GM23248 (cell line): ENCODE measurements at regions not wholly inside any gene's neighbourhood (a gene's known extent, or its start where the extent isn't known, plus 50 kb on each side); places are given as distances from the start of the nearest gene placed in this dataset.
"Not testable (repeated sequence)": the region's sequence is repeated elsewhere in the genome, so short reads cannot be mapped to it uniquely, and the experiment has no call there.

ENCODE experiments used
- DNase-seq: peaks from one replicate; pipeline ENCODE4 v3.0.0-alpha.2; 2015
- H2AFZ ChIP-seq: fragments of 200-600 bp; sonication (generic); 2 replicates; pipeline ENCODE4 v1.6.1; 2016; ENCODE audit warnings: antibody characterized with exemption
- H3F3A ChIP-seq: fragments of 200-600 bp; sonication (generic); 2 replicates; pipeline ENCODE4 v1.6.1; 2016; ENCODE audit warnings: mild to moderate bottlenecking, antibody characterized with exemption, mixed run types; ENCODE audit not compliant: insufficient read depth
- H3K27ac ChIP-seq: fragments of 200-600 bp; sonication (generic); 2 replicates; pipeline ENCODE4 v1.5.1; 2016; ENCODE audit warnings: mild to moderate bottlenecking
- H3K27me3 ChIP-seq: fragments of 200-600 bp; sonication (generic); replicated peaks from 2 replicates; pipeline ENCODE4 v1.6.1; 2016; ENCODE audit warnings: mild to moderate bottlenecking; ENCODE audit not compliant: insufficient read depth
- H3K36me3 ChIP-seq: fragments of 200-600 bp; sonication (generic); 2 replicates; pipeline ENCODE4 v1.6.1; 2016; ENCODE audit warnings: low read depth, mild to moderate bottlenecking
- H3K4me1 ChIP-seq: fragments of 200-600 bp; sonication (generic); 2 replicates; pipeline ENCODE4 v1.6.1; 2016; ENCODE audit warnings: mild to moderate bottlenecking; ENCODE audit not compliant: insufficient read depth
- H3K4me2 ChIP-seq: fragments of 200-600 bp; sonication (generic); one replicate; pipeline ENCODE4 v1.6.1; 2016; ENCODE audit warnings: mild to moderate bottlenecking; ENCODE audit not compliant: unreplicated experiment
- H3K4me3 ChIP-seq: fragments of 200-600 bp; sonication (generic); 2 replicates; pipeline ENCODE4 v1.5.1; 2016; ENCODE audit warnings: mild to moderate bottlenecking
- H3K79me2 ChIP-seq: fragments of 200-600 bp; sonication (generic); 2 replicates; pipeline ENCODE4 v1.6.1; 2016; ENCODE audit warnings: mild to moderate bottlenecking; ENCODE audit not compliant: insufficient read depth
- H3K9ac ChIP-seq: fragments of 200-600 bp; sonication (generic); 2 replicates; pipeline ENCODE4 v1.6.1; 2016; ENCODE audit warnings: mild to moderate bottlenecking
- H3K9me2 ChIP-seq: fragments of 200-600 bp; sonication (generic); 2 replicates; pipeline ENCODE4 v1.6.1; 2016; ENCODE audit warnings: mixed run types, mild to moderate bottlenecking, moderate library complexity; ENCODE audit not compliant: insufficient read depth
- H3K9me3 ChIP-seq: fragments of 200-600 bp; sonication (generic); one replicate; pipeline ENCODE4 v1.6.1; 2017; ENCODE audit warnings: low read depth
- H4K20me1 ChIP-seq: fragments of 200-600 bp; sonication (generic); 2 replicates; pipeline ENCODE4 v1.6.0; 2016; ENCODE audit not compliant: insufficient read depth
- WGBS, 2 experiments: methylation state at CpG; one replicate each; pipeline ENCODE4 v1.1.6; 2015 to 2017; ENCODE audit warnings: low lambda C conversion rate in 2 of 2, low coverage in 1 of 2; ENCODE audit errors: missing lambda C conversion rate in 2 of 2; 5-methylcytosine and 5-hydroxymethylcytosine counted together
- in situ Hi-C: fragments of 300-500 bp; cut with MboI; formaldehyde crosslinking; loops from 2 replicates; pipeline ENCODE4 v1.15.0; 2020

- H3K27me3 ChIP-seq, H3K27ac ChIP-seq, H3K4me2 ChIP-seq, H3K9ac ChIP-seq, H4K20me1 ChIP-seq, H3K4me3 ChIP-seq, H3F3A ChIP-seq, H3K4me1 ChIP-seq, in situ Hi-C loops, H3K79me2 ChIP-seq, H3K36me3 ChIP-seq, H2AFZ ChIP-seq, H3K9me3 ChIP-seq, H3K9me2 ChIP-seq, DNase-seq: not testable (repeated sequence)
- WGBS, 2 experiments, result 13 to 31% methylated on average over 3 of the region's 4 CpGs
Measured at GRCh38 chr10:47593805-47594204, 70.4 kb upstream of the AGAP9 start.

GRCh38 chr10:47593129-47593528, 69.7 kb upstream of the AGAP9 start:
- H3K9me2 ChIP-seq, H3F3A ChIP-seq, H3K4me3 ChIP-seq, DNase-seq, H3K36me3 ChIP-seq, H3K9me3 ChIP-seq, H3K27me3 ChIP-seq, H3K79me2 ChIP-seq, H3K27ac ChIP-seq, H2AFZ ChIP-seq, H3K4me2 ChIP-seq, H3K9ac ChIP-seq, H4K20me1 ChIP-seq, H3K4me1 ChIP-seq, in situ Hi-C loops: not testable (repeated sequence)
- WGBS, 2 experiments, result 51 to 56% methylated on average over 2 of the region's 2 CpGs

GRCh38 chr10:47590956-47591355, 67.5 kb upstream of the AGAP9 start:
- H3K4me3 ChIP-seq, H3K27ac ChIP-seq, H3K79me2 ChIP-seq, H3F3A ChIP-seq, H3K9me2 ChIP-seq, H3K9me3 ChIP-seq, H4K20me1 ChIP-seq, H3K27me3 ChIP-seq, H3K4me2 ChIP-seq, H3K36me3 ChIP-seq, DNase-seq, in situ Hi-C loops, H3K4me1 ChIP-seq, H3K9ac ChIP-seq, H2AFZ ChIP-seq: not testable (repeated sequence)
- WGBS, 2 experiments, result 43 to 53% methylated on average over 3 of the region's 3 CpGs

GRCh38 chr10:47590534-47590933, 67.1 kb upstream of the AGAP9 start:
- H3K9me2 ChIP-seq, H3F3A ChIP-seq, H2AFZ ChIP-seq, H3K4me1 ChIP-seq, in situ Hi-C loops, H3K9me3 ChIP-seq, H4K20me1 ChIP-seq, DNase-seq, H3K4me2 ChIP-seq, H3K79me2 ChIP-seq, H3K27me3 ChIP-seq, H3K9ac ChIP-seq, H3K27ac ChIP-seq, H3K36me3 ChIP-seq, H3K4me3 ChIP-seq: not testable (repeated sequence)
- 83% methylated on average over 1 of the region's 2 CpGs; no CpG with 5 or more reads in 1 of the 2 experiments for WGBS, 2 experiments

GRCh38 chr10:47582051-47582450, 58.6 kb upstream of the AGAP9 start:
- H3K36me3 ChIP-seq, H3K9me2 ChIP-seq, H3F3A ChIP-seq, H3K27ac ChIP-seq, H3K9ac ChIP-seq, in situ Hi-C loops, H4K20me1 ChIP-seq, H3K4me3 ChIP-seq, DNase-seq, H3K9me3 ChIP-seq, H3K4me2 ChIP-seq, H3K79me2 ChIP-seq, H3K27me3 ChIP-seq, H2AFZ ChIP-seq, H3K4me1 ChIP-seq: not testable (repeated sequence)
- WGBS, 2 experiments, result 63 to 68% methylated on average over 3 to 4 of the region's 4 CpGs

- H3K9me2 ChIP-seq, H2AFZ ChIP-seq, H3K27me3 ChIP-seq, H3F3A ChIP-seq, H3K36me3 ChIP-seq, in situ Hi-C loops, H3K79me2 ChIP-seq, H3K4me3 ChIP-seq, H4K20me1 ChIP-seq, H3K4me1 ChIP-seq, H3K9me3 ChIP-seq, H3K9ac ChIP-seq, H3K27ac ChIP-seq, H3K4me2 ChIP-seq, DNase-seq: not testable (repeated sequence)
- 89 to 92% methylated on average over 1 of the region's 2 CpGs for WGBS, 2 experiments
Measured at GRCh38 chr10:47580063-47580462, 56.6 kb upstream of the AGAP9 start.

GRCh38 chr10:47578547-47578946, 55.1 kb upstream of the AGAP9 start:
- H3F3A ChIP-seq, result not testable (repeated sequence)

More at GRCh38 chr10:47578547-47578946, 55.1 kb upstream of the AGAP9 start:
- H3K27ac ChIP-seq, H3K36me3 ChIP-seq, in situ Hi-C loops, H3K9ac ChIP-seq, H4K20me1 ChIP-seq, DNase-seq, H3K4me1 ChIP-seq, H3K27me3 ChIP-seq, H2AFZ ChIP-seq, H3K9me2 ChIP-seq, H3K79me2 ChIP-seq, H3K4me3 ChIP-seq, H3K9me3 ChIP-seq, H3K4me2 ChIP-seq: not testable (repeated sequence)
